ENCODE measurements at regions not wholly inside any gene's neighbourhood (a gene's known extent, or its start where the extent isn't known, plus 50 kb on each side); places are given as distances from the start of the nearest gene placed in this dataset.

DNA sequence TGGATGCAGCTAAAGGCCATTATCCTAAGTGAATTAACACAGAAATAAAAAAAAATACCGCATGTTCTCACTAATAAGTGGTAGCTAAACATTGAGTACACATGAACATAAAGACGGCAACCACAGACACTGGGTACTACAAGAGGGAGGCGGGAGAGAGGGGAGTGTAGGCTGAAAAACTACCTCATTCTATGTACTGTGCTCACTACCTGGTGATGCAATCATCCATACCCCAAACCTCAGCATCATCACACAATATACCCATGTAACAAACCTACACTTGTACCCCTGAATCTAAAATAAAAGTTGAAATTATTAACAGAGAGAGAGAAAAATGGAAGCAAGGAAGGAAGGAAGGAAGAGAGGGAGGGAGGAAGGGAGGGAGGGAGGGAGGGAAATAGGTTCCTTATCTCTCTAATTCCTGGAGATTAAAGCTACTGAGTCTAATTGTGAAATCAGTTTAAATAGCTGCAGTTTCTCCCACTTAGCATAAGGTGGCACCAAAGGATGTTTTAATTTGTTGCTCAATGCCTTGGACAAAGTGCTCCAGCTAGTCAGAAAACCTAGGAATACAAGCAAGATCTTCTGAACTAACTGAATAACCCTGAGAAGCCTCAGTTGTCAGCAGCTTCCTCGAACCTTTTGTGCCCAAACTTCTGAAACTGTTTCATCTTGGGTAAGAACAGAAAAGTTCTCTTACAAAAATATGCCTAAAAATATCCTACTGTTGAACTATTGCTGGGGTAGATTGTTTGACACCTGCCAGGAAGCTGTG, 79.4 kb upstream of the ATP11B start:
- ChIA-PET CTCF (interaction anchor here (0.6 to 6.9 kb wide), 71 partner anchors 9 to 672 kb away, joined by 3 to 217 read pairs (median 5); partner anchors contain the start of gene ATP11B), POLR2A (interaction anchor here (1.1 kb wide), 1 partner anchor 93 kb away, joined by 4 read pairs; no protein-coding TSS in a partner anchor)
- Histone ChIP-seq H3K36me3 (ENCODE audit: control insufficient read depth in 2 of 2, extremely low read depth in 1 of 2, insufficient read depth in 2 of 2, low read length in 2 of 2) (no peaks in the 10 kb centered on the region), H3K9me3 (replicated peaks; ENCODE audit: control insufficient read depth, insufficient read depth, low read length) (no peaks in the 10 kb centered on the region), H2AFZ (ENCODE audit: low read depth, low read length) (no peak overlapping the region), H3K4me3 (replicated peaks in 1 of 3; ENCODE audit: insufficient read depth in 1 of 3, low read depth in 1 of 3, low read length in 3 of 3) (no peak overlapping the region), H3K27ac (ENCODE audit: insufficient read depth, low read depth, low read length) (no peak overlapping the region), H4K20me1 (replicated peaks; ENCODE audit: control insufficient read depth, extremely low read depth, insufficient read depth, low read length) (no peaks in the 10 kb centered on the region), H3K27me3 (ENCODE audit: control insufficient read depth in 2 of 2, insufficient read depth in 2 of 2, low read length in 2 of 2) (no peaks in the 10 kb centered on the region), H3K9ac (replicated peaks; ENCODE audit: extremely low read depth, insufficient read depth, low read length) (no peak overlapping the region), H3K9me1 (replicated peaks; ENCODE audit: control insufficient read depth, extremely low read depth, insufficient read depth, low read length) (no peaks in the 10 kb centered on the region), H3K79me2 (ENCODE audit: control insufficient read depth, insufficient read depth, low read length) (no peaks in the 10 kb centered on the region), H3K4me2 (ENCODE audit: insufficient read depth, low read length) (peak overlapping the region; percentile 53), H3K4me1 (ENCODE audit: control insufficient read depth, extremely low read depth, insufficient read depth, low read length) (peaks cover 5% of the 10 kb centered on the region)
- BruUV-seq (replicated peaks), result no TSS peak
- dilution Hi-C loops (cut with MboI; ENCODE audit: extremely low pct_ligation_motif_present, low sequenced_read_pairs) (no loop called here), intact Hi-C loops (cut with micrococcal nuclease) (loop anchor here (1.0 to 5.0 kb wide), 7 partner anchors 41 to 672 kb away; no protein-coding TSS in a partner anchor)
- DNase-seq (ENCODE audit: low read depth, low spot score) (peak; percentile 75), FAIRE-seq (peak; percentile 90)
- peak; percentile 40 to 53 for TF ChIP-seq CTCF (IDR thresholded peaks at IDR 0.05; ENCODE audit: extremely low read depth in 1 of 2, insufficient read depth in 1 of 2, low read depth in 1 of 2, low read length in 2 of 2)
- TF ChIP-seq POLR2A (IDR thresholded peaks at IDR 0.05; ENCODE audit: low read depth, low read length), result no peak
- TF ChIP-seq MAX (IDR thresholded peaks at IDR 0.05; ENCODE audit: insufficient read depth, insufficient read length), result no peak

DNA sequence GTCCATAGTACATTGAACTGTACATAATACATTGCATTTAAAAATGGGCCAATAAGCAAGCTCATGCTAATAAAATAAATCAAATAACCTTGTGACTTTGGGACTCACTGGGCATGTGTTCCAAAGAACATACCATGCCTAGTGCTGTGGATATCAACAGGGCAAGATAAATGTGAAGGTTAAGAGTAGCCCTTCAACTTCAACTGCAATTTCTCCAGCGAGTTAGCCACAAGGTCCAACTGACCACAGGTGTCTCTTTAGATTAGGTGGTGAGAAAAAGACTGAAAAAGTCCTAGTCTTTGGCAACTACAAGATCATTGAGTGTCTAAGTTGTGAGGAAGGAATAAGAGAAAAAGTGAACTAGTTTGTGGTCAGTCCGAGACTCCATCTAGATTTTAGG, 78.3 kb upstream of the ATP11B start:
- FAIRE-seq, result no peak
- TF ChIP-seq POLR2AphosphoS5 (IDR thresholded peaks at IDR 0.05; ENCODE audit: insufficient read depth, low read depth, low read length) (no peak), POLR2A (IDR thresholded peaks at IDR 0.05; ENCODE audit: low read depth, low read length) (no peak), GATA2 (IDR thresholded peaks at IDR 0.05; ENCODE audit: insufficient read depth, insufficient read length, low read depth, low read length) (no peak), MAX (IDR thresholded peaks at IDR 0.05; ENCODE audit: insufficient read depth, insufficient read length) (no peak), EZH2 (IDR thresholded peaks at IDR 0.05; ENCODE audit: borderline replicate concordance, low read depth, low read length, severe bottlenecking) (no peak), CTCF (IDR thresholded peaks at IDR 0.05; ENCODE audit: extremely low read depth in 1 of 2, insufficient read depth in 1 of 2, low read depth in 1 of 2, low read length in 2 of 2) (no peak), MYC (IDR thresholded peaks at IDR 0.05; ENCODE audit: low read depth, low read length) (no peak), JUN (IDR thresholded peaks at IDR 0.05; ENCODE audit: borderline replicate concordance, insufficient read depth, insufficient read length, low read depth) (no peak), FOS (IDR thresholded peaks at IDR 0.05; ENCODE audit: borderline replicate concordance, insufficient read depth, low read length) (no peak)
- no peaks in the 10 kb centered on the region for H3K79me2 ChIP-seq (ENCODE audit: control insufficient read depth, insufficient read depth, low read length)
- no TSS peak for BruUV-seq (replicated peaks)
- CTCF ChIA-PET, result interaction anchor here (0.9 to 6.9 kb wide), 32 partner anchors 11 to 671 kb away, joined by 3 to 217 read pairs (median 8); partner anchors contain the start of gene ATP11B
- H3K9ac ChIP-seq (replicated peaks; ENCODE audit: extremely low read depth, insufficient read depth, low read length), result no peak overlapping the region
- no peaks in the 10 kb centered on the region for H3K9me3 ChIP-seq (replicated peaks; ENCODE audit: control insufficient read depth, insufficient read depth, low read length)
- H4K20me1 ChIP-seq (replicated peaks; ENCODE audit: control insufficient read depth, extremely low read depth, insufficient read depth, low read length), result no peaks in the 10 kb centered on the region
- H3K4me3 ChIP-seq (replicated peaks in 1 of 3; ENCODE audit: insufficient read depth in 1 of 3, low read depth in 1 of 3, low read length in 3 of 3), result no peak overlapping the region
- intact Hi-C loops (cut with micrococcal nuclease) (loop anchor here (2.0 kb wide), 1 partner anchor 40 kb away; no protein-coding TSS in a partner anchor), dilution Hi-C loops (cut with MboI; ENCODE audit: extremely low pct_ligation_motif_present, low sequenced_read_pairs) (no loop called here)
- H3K27ac ChIP-seq (ENCODE audit: insufficient read depth, low read depth, low read length), result no peak overlapping the region
- no peaks in the 10 kb centered on the region for H3K27me3 ChIP-seq (ENCODE audit: control insufficient read depth in 2 of 2, insufficient read depth in 2 of 2, low read length in 2 of 2)
- POLR2A ChIA-PET, result interaction anchor here (1.1 kb wide), 1 partner anchor 92 kb away, joined by 4 read pairs; no protein-coding TSS in a partner anchor
- DNase-seq (ENCODE audit: low read depth, low spot score), result no peak
- no peak overlapping the region for H3K4me2 ChIP-seq (ENCODE audit: insufficient read depth, low read length)
- H3K4me1 ChIP-seq (ENCODE audit: control insufficient read depth, extremely low read depth, insufficient read depth, low read length), result peaks cover 5% of the 10 kb centered on the region
- no peaks in the 10 kb centered on the region for H3K9me1 ChIP-seq (replicated peaks; ENCODE audit: control insufficient read depth, extremely low read depth, insufficient read depth, low read length)
- no peaks in the 10 kb centered on the region for H3K36me3 ChIP-seq (ENCODE audit: control insufficient read depth in 2 of 2, extremely low read depth in 1 of 2, insufficient read depth in 2 of 2, low read length in 2 of 2)
- no peak overlapping the region for H2AFZ ChIP-seq (ENCODE audit: low read depth, low read length)
